ENCODE measurements at regions not wholly inside any gene's neighbourhood (a gene's known extent, or its start where the extent isn't known, plus 50 kb on each side); places are given as distances from the start of the nearest gene placed in this dataset.

DNA sequence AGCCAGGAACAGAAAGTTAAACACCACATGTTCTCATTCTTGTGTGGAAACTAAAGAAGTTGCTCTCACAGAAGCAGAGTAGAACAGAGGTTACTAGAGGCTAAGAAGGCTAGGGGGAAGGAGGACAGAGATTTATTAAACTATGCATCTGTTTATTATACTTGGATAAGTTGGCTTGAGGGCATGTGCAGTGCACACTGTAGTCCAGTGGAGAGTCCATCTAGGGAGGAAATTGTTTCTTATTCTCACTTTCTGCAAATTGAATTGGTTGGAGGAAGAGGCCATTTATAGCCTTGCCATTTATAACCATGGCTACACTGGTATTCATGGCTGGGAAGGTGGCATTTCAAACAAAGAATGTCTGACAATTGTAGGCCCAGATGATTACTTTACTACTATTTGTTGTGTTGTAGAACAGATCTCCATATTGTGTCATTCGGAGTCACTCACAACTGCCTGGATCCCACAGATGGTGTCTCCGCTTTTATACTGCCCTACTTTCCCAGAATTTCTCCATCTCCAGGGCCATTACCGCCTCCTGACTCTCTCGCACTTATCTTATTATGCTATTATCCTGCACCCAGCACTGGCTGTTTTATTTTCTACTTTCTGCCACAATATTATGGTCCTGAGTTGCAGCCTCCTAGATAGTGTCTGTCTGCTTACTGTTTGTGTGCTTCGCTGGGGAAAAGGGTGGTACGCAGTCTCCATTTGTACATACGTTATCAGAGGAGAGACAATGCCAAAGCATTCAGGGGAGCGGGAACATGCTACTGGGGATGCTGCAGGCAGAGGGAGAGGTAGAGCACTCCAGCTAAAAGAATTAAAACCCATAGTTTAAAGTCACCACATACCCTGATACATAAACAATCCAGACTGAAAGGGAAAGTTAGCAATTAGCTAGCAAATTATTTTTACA lies 169.3 kb upstream of the BLID start:
- no peak for ATAC-seq (ENCODE audit: low FRiP score)
- TF ChIP-seq, protein P1, sequence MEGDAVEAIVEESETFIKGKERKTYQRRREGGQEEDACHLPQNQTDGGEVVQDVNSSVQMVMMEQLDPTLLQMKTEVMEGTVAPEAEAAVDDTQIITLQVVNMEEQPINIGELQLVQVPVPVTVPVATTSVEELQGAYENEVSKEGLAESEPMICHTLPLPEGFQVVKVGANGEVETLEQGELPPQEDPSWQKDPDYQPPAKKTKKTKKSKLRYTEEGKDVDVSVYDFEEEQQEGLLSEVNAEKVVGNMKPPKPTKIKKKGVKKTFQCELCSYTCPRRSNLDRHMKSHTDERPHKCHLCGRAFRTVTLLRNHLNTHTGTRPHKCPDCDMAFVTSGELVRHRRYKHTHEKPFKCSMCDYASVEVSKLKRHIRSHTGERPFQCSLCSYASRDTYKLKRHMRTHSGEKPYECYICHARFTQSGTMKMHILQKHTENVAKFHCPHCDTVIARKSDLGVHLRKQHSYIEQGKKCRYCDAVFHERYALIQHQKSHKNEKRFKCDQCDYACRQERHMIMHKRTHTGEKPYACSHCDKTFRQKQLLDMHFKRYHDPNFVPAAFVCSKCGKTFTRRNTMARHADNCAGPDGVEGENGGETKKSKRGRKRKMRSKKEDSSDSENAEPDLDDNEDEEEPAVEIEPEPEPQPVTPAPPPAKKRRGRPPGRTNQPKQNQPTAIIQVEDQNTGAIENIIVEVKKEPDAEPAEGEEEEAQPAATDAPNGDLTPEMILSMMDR (IDR thresholded peaks at IDR 0.05): no peak
- DNase-seq (ENCODE audit: low spot score): no peak

DNA sequence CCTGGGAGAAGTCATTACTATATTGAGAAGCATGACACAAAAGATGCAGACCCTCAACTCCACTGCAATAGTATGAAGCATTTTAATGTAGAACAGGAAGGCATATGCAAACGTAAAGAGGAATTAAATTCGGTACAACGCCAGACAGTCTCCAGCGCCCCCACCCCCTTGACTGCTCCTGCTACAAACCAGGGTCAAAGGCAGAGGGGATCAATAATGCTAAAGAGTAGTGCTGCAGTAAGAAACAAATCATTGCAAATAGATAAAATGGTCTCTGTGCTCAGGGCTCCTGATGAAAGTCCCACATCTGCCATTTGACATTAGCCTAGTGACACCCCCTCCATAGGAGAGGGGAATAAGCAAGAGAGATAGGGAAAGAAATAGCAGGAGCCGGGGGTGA lies 164.9 kb upstream of the BLID start:
- DNase-seq (ENCODE audit: low spot score) (no peak), ATAC-seq (ENCODE audit: low FRiP score) (no peak)
- TF ChIP-seq, protein P1 (IDR thresholded peaks at IDR 0.05): no peak

DNA sequence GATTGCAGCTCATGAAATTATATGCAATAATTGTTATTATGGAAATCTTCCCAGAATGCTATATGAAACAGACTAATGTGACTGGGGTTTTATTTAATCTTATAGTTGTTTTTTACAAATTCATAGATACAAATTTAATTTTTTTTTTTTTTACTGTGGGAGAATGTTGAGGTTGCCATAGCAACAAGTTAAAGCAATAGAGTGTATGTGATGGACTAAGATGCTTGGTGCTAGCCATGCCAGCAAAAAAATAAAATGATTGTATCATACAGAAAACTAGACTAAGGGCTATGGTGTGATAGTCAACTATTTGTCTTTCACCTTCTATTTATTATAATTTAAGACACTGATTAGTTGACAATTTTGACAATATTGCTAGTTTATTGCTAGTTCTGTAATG lies 163.2 kb upstream of the BLID start:
- TF ChIP-seq, protein P1 (IDR thresholded peaks at IDR 0.05): no peak
- ATAC-seq (ENCODE audit: low FRiP score): no peak
- DNase-seq (ENCODE audit: low spot score): no peak

DNA sequence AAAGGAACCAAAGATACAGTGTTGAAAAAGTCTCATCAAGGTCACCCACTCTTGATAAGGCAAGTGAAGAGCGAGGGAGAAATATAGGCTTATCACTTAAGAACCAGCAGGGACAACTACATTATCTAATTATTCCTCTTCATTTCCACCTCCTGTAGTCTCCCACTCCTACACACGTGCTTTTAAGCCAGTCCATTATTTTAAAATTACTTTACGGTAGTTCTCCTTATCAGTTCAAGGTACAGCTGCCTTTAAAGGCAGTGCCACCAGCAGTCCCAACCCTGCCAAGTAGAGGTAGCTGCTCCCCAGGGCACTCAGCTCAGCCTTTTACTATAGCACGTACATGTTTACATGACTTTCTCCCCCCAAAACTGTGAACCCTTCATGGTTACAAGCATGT lies 161.5 kb upstream of the BLID start:
- TF ChIP-seq, protein P1 (IDR thresholded peaks at IDR 0.05): no peak
- ATAC-seq (ENCODE audit: low FRiP score): no peak

DNA sequence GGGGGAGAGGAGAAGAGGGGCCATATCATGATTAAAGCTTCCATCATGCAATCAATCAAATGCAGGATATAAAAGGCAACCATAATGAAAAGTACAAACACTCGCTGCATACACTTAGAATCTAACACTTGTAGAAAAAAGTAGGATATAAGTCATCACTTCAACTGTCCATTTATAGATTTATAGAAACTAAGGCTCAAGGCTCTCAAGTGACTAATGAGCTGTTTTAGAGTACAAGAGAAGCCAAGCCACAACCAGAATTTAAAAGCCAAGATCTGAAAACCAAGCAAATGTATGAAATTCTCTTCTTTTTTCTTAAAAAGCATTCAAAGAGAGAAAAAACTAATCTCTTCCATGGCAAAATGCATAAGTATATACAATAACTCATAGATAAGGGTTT lies 160.2 kb upstream of the BLID start:
- TF ChIP-seq, protein P1 (IDR thresholded peaks at IDR 0.05): no peak
- no peak for ATAC-seq (ENCODE audit: low FRiP score)
- DNase-seq (ENCODE audit: low spot score): no peak

More for the DNA sequence above, 161.5 kb upstream of the BLID start:
- DNase-seq (ENCODE audit: low spot score): no peak

DNA sequence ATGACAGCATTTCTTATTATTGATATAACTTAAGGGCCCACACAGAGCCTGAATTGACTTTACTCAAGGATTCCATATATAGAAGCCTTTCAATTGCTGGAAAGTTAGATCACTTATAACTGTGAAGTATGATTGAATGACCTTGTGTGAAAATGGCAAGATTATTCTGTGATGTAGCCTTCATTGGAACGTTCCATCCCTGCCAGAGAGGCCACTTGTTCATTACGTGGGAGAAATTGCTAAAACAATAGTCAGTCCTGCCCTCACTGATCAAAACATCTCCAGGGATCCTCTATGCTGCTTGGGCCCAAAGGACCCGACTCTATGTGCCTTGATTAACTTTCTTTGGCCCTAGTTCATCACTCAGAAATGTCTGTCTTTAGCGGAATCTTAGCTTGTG lies 159.5 kb upstream of the BLID start:
- ATAC-seq (ENCODE audit: low FRiP score): no peak
- TF ChIP-seq, protein P1 (IDR thresholded peaks at IDR 0.05): no peak

More for the DNA sequence above, 159.5 kb upstream of the BLID start:
- DNase-seq (ENCODE audit: low spot score): no peak

All from omental fat pad (tissue), 3 donors.